ENCODE measurements at regions not wholly inside any gene's neighbourhood (a gene's known extent, or its start where the extent isn't known, plus 50 kb on each side); places are given as distances from the start of the nearest gene placed in this dataset.

GRCh38 chr7:114356133-114356532 lies 58.5 kb upstream of the FOXP2 start:
- TF ChIP-seq, protein P1, sequence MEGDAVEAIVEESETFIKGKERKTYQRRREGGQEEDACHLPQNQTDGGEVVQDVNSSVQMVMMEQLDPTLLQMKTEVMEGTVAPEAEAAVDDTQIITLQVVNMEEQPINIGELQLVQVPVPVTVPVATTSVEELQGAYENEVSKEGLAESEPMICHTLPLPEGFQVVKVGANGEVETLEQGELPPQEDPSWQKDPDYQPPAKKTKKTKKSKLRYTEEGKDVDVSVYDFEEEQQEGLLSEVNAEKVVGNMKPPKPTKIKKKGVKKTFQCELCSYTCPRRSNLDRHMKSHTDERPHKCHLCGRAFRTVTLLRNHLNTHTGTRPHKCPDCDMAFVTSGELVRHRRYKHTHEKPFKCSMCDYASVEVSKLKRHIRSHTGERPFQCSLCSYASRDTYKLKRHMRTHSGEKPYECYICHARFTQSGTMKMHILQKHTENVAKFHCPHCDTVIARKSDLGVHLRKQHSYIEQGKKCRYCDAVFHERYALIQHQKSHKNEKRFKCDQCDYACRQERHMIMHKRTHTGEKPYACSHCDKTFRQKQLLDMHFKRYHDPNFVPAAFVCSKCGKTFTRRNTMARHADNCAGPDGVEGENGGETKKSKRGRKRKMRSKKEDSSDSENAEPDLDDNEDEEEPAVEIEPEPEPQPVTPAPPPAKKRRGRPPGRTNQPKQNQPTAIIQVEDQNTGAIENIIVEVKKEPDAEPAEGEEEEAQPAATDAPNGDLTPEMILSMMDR (conservative IDR thresholded peaks at IDR 0.05; ENCODE audit: low read depth, low read length), result no peak
- TF ChIP-seq EZH2phosphoT487 (IDR thresholded peaks at IDR 0.05; ENCODE audit: borderline replicate concordance, low read length), result no peak
